Smooth muscle cell (in vitro differentiated cells): ENCODE measurements at regions not wholly inside any gene's neighbourhood (a gene's known extent, or its start where the extent isn't known, plus 50 kb on each side); places are given as distances from the start of the nearest gene placed in this dataset.
A peak's percentile ranks its signal among the peaks of the same experiment; 100 is the strongest.

Experiments used
- DNase-seq: peaks from one replicate; lab custom pipeline; 2025; ENCODE audit not compliant: unreplicated experiment; lab: John Stamatoyannopoulos, UW
- H2AFZ ChIP-seq: fragments of 200-600 bp; sonication (generic); 2 replicates; pipeline ENCODE4 v1.6.0; 2016; ENCODE audit warnings: antibody characterized with exemption, low read depth, mild to moderate bottlenecking
- H3F3A ChIP-seq: fragments of 200-600 bp; sonication (generic); 2 replicates; pipeline ENCODE4 v1.6.0; 2017; ENCODE audit warnings: antibody characterized with exemption, low read depth
- H3K27ac ChIP-seq: fragments of 200-600 bp; sonication (generic); 2 replicates; pipeline ENCODE4 v1.5.1; 2016; ENCODE audit warnings: low read depth, mild to moderate bottlenecking
- H3K27me3 ChIP-seq: fragments of 200-600 bp; sonication (generic); 2 replicates; pipeline ENCODE4 v1.6.1; 2016; ENCODE audit warnings: low read depth, mild to moderate bottlenecking
- H3K36me3 ChIP-seq: fragments of 200-600 bp; sonication (generic); 2 replicates; pipeline ENCODE4 v1.5.1; 2016; ENCODE audit warnings: low read depth
- H3K4me1 ChIP-seq: fragments of 200-600 bp; sonication (generic); 2 replicates; pipeline ENCODE4 v1.5.1; 2016; ENCODE audit warnings: low read depth
- H3K4me2 ChIP-seq: fragments of 200-600 bp; sonication (generic); 2 replicates; pipeline ENCODE4 v1.6.0; 2016; ENCODE audit warnings: mild to moderate bottlenecking
- H3K4me3 ChIP-seq: fragments of 200-600 bp; sonication (generic); 2 replicates; pipeline ENCODE4 v1.5.1; 2016; ENCODE audit warnings: mild to moderate bottlenecking
- H3K79me2 ChIP-seq: fragments of 200-600 bp; sonication (generic); 2 replicates; pipeline ENCODE4 v1.6.0; 2016; ENCODE audit warnings: low read depth, mild to moderate bottlenecking
- H3K9ac ChIP-seq: fragments of 200-600 bp; sonication (generic); 2 replicates; pipeline ENCODE4 v1.6.0; 2016; ENCODE audit warnings: low read depth
- H3K9me3 ChIP-seq: fragments of 200-600 bp; sonication (generic); replicated peaks from 2 replicates; pipeline ENCODE4 v1.5.1; 2016; ENCODE audit warnings: low read depth
- H4K20me1 ChIP-seq: fragments of 200-600 bp; sonication (generic); 2 replicates; pipeline ENCODE4 v1.6.0; 2016; ENCODE audit warnings: low read depth
- CTCF ChIP-seq: fragments of 200-600 bp; sonication (generic); IDR thresholded peaks from 2 replicates; pipeline ENCODE4 v1.5.1; 2017; ENCODE audit warnings: borderline replicate concordance, mild to moderate bottlenecking, antibody characterized with exemption; ENCODE audit not compliant: insufficient read depth, poor library complexity, severe bottlenecking
- WGBS: methylation state at CpG from one replicate; pipeline ENCODE4 v1.1.7; 2016; ENCODE audit warnings: low lambda C conversion rate; 5-methylcytosine and 5-hydroxymethylcytosine counted together

- Histone ChIP-seq H3K9me3 (no peaks in the 10 kb centered on the region), H3K9ac (no peak overlapping the region), H3K27ac (no peak overlapping the region), H3K36me3 (no peaks in the 10 kb centered on the region), H3K79me2 (no peaks in the 10 kb centered on the region), H3K4me1 (peaks cover 18% of the 10 kb centered on the region), H4K20me1 (no peaks in the 10 kb centered on the region), H3K4me3 (no peak overlapping the region), H3K27me3 (peaks cover 3% of the 10 kb centered on the region), H2AFZ (peak overlapping the region; percentile 44), H3K4me2 (no peak overlapping the region), H3F3A (no peaks in the 10 kb centered on the region)
- WGBS, result 97% methylated on average over 16 of the region's 16 CpGs
- no peak for DNase-seq
- no peak for TF ChIP-seq CTCF
Observed at GRCh38 chr2:104704496-104705245, 149.2 kb upstream of the POU3F3 start.

GRCh38 chr2:104707056-104707455, 146.9 kb upstream of the POU3F3 start:
- Histone ChIP-seq H2AFZ (no peak overlapping the region), H3K4me2 (no peak overlapping the region), H3K4me1 (peaks cover 18% of the 10 kb centered on the region), H3K9me3 (no peaks in the 10 kb centered on the region), H3K27ac (no peak overlapping the region), H4K20me1 (no peaks in the 10 kb centered on the region), H3K9ac (no peak overlapping the region), H3F3A (no peaks in the 10 kb centered on the region), H3K4me3 (no peak overlapping the region), H3K79me2 (no peaks in the 10 kb centered on the region), H3K36me3 (no peaks in the 10 kb centered on the region), H3K27me3 (no peaks in the 10 kb centered on the region)
- 80% methylated on average over 5 of the region's 5 CpGs for WGBS
- no peak for TF ChIP-seq CTCF
- no peak for DNase-seq

- H3K4me3 ChIP-seq, result no peak overlapping the region
- peaks cover 1% of the 10 kb centered on the region for H3K4me1 ChIP-seq
- no peaks in the 10 kb centered on the region for H4K20me1 ChIP-seq
- H3K4me2 ChIP-seq, result no peak overlapping the region
- H3K27me3 ChIP-seq, result no peaks in the 10 kb centered on the region
- H2AFZ ChIP-seq, result no peak overlapping the region
- no peaks in the 10 kb centered on the region for H3K36me3 ChIP-seq
- 88% methylated on average over 3 of the region's 3 CpGs for WGBS
- no peak for TF ChIP-seq CTCF
- no peaks in the 10 kb centered on the region for H3K9me3 ChIP-seq
- H3K79me2 ChIP-seq, result no peaks in the 10 kb centered on the region
- H3K9ac ChIP-seq, result no peak overlapping the region
- H3K27ac ChIP-seq, result no peak overlapping the region
- DNase-seq, result no peak
- H3F3A ChIP-seq, result no peaks in the 10 kb centered on the region
Observed at GRCh38 chr2:104708967-104709366, 144.9 kb upstream of the POU3F3 start.

- no peaks in the 10 kb centered on the region for H3K27me3 ChIP-seq
- no peaks in the 10 kb centered on the region for H3K4me1 ChIP-seq
- DNase-seq, result no peak
- WGBS, result 81% methylated on average over 4 of the region's 4 CpGs
- TF ChIP-seq CTCF, result no peak
- no peak overlapping the region for H3K4me3 ChIP-seq
- no peaks in the 10 kb centered on the region for H3K36me3 ChIP-seq
- no peak overlapping the region for H3K9ac ChIP-seq
- no peaks in the 10 kb centered on the region for H3K9me3 ChIP-seq
- no peaks in the 10 kb centered on the region for H3K79me2 ChIP-seq
- no peaks in the 10 kb centered on the region for H3F3A ChIP-seq
- H4K20me1 ChIP-seq, result no peaks in the 10 kb centered on the region
- H2AFZ ChIP-seq, result no peak overlapping the region
- no peak overlapping the region for H3K27ac ChIP-seq
- H3K4me2 ChIP-seq, result no peak overlapping the region
Observed at GRCh38 chr2:104716061-104716460, 137.9 kb upstream of the POU3F3 start.
